ENCODE measurements at regions not wholly inside any gene's neighbourhood (a gene's known extent, or its start where the extent isn't known, plus 50 kb on each side); places are given as distances from the start of the nearest gene placed in this dataset.
"Not testable (repeated sequence)": the region's sequence is repeated elsewhere in the genome, so short reads cannot be mapped to it uniquely, and the experiment has no call there.

DNA sequence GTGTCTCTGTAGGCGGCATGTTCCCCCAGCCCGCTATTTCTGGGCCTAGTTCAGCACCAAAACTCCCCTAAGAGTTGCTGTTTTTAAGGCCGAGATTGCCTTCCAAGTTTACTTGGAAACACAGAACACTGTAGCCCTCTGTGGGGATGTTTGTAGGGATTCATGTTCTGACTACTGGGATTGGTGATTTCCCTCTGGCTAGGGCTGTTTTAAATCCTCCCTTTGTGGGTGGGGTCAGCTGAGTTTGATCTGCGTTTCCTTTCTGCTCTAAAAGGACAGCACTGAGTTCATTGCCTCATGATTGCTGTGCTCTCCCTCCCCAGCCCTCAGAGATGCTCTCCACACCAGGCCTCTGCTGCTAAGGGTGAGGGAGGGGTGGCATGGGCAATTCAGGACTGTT, 640.6 kb upstream of the DPPA4 start:
- Histone ChIP-seq H3K4me3 (ENCODE audit: control insufficient read depth in 1 of 7, extremely low read depth in 1 of 7, insufficient read depth in 4 of 7, low read depth in 2 of 7, low read length in 6 of 7) (no peak overlapping the region), H3K4me1 (ENCODE audit: control extremely low read depth in 1 of 4, control insufficient read depth in 4 of 4, insufficient read depth in 4 of 4, low read length in 3 of 4) (no peaks in the 10 kb centered on the region), H3K27ac (ENCODE audit: insufficient read depth in 1 of 2, low read depth in 1 of 2, low read length in 2 of 2, poor library complexity in 1 of 2, severe bottlenecking in 2 of 2) (no peak overlapping the region), H3K36me3 (ENCODE audit: control insufficient read depth in 4 of 4, insufficient read depth in 4 of 4, low read length in 3 of 4) (no peaks in the 10 kb centered on the region), H3K27me3 (replicated peaks in 2 of 5; ENCODE audit: control insufficient read depth in 4 of 5, insufficient read depth in 5 of 5, low read length in 4 of 5) (no peaks in the 10 kb centered on the region), H3K9me3 (ENCODE audit: control extremely low read depth in 1 of 5, control insufficient read depth in 4 of 5, insufficient read depth in 2 of 5, low read depth in 1 of 5, low read length in 4 of 5) (no peaks in the 10 kb centered on the region)
- CTCF ChIA-PET = no interaction called here
- 87% methylated on average over 4 of the region's 4 CpGs for WGBS (ENCODE audit: insufficient coverage)
- DNase-seq = no peak
- POLR2A ChIA-PET = no interaction called here

DNA sequence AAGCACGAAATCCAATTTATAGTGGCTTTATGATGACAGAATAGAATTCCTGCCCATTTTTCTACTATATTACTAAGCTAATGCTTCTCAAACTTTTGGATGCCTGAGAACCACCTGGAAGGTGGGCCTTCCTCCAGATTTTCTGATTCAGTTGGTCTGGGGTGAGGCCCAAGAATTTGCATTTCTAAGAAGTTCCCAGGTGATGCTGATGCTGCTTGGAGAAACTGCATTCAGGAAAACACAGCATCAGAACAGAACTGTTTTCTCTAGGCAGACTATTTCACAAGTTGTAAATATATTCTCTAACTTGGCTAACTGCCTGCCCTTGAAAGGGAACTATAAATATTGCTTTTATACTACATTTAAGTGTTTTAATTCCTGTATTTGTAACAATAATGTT, 644.9 kb upstream of the DPPA4 start:
- WGBS (ENCODE audit: insufficient coverage) = no CpG with 5 or more reads among the region's 1 CpG
- no peak overlapping the region for H3K27ac ChIP-seq (ENCODE audit: insufficient read depth in 1 of 2, low read depth in 1 of 2, low read length in 2 of 2, poor library complexity in 1 of 2, severe bottlenecking in 2 of 2)
- no peak overlapping the region for H3K4me3 ChIP-seq (ENCODE audit: control insufficient read depth in 1 of 7, extremely low read depth in 1 of 7, insufficient read depth in 4 of 7, low read depth in 2 of 7, low read length in 6 of 7)
- ChIA-PET POLR2A (no interaction called here), CTCF (no interaction called here)
- no peaks in the 10 kb centered on the region for H3K36me3 ChIP-seq (ENCODE audit: control insufficient read depth in 4 of 4, insufficient read depth in 4 of 4, low read length in 3 of 4)
- no peak for DNase-seq
- H3K9me3 ChIP-seq (ENCODE audit: control extremely low read depth in 1 of 5, control insufficient read depth in 4 of 5, insufficient read depth in 2 of 5, low read depth in 1 of 5, low read length in 4 of 5) = no peaks in the 10 kb centered on the region
- no peaks in the 10 kb centered on the region for H3K27me3 ChIP-seq (replicated peaks in 2 of 5; ENCODE audit: control insufficient read depth in 4 of 5, insufficient read depth in 5 of 5, low read length in 4 of 5)
- H3K4me1 ChIP-seq (ENCODE audit: control extremely low read depth in 1 of 4, control insufficient read depth in 4 of 4, insufficient read depth in 4 of 4, low read length in 3 of 4) = no peaks in the 10 kb centered on the region

DNA sequence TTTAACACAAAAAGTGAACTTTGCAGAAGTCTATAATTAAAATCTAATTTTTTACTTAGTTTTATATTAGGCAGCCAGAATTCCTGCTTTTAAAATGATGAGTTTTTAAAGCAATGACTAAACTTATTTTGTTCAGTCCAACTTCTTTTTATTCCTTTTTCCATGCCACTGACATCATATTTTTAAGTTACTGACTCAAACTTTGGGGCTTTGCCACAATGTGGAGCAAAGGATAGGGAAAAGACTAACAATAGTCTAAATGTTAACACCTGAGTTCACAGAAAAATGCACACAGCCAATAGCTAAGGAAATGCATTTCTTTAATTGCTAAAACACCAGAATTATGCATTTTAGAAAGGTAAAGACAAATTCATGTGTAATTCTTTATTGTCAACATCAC, 647.6 kb upstream of the DPPA4 start:
- Histone ChIP-seq H3K27me3 (replicated peaks in 2 of 5; ENCODE audit: control insufficient read depth in 4 of 5, insufficient read depth in 5 of 5, low read length in 4 of 5) (no peaks in the 10 kb centered on the region), H3K36me3 (ENCODE audit: control insufficient read depth in 4 of 4, insufficient read depth in 4 of 4, low read length in 3 of 4) (no peaks in the 10 kb centered on the region), H3K4me1 (ENCODE audit: control extremely low read depth in 1 of 4, control insufficient read depth in 4 of 4, insufficient read depth in 4 of 4, low read length in 3 of 4) (no peaks in the 10 kb centered on the region), H3K4me3 (ENCODE audit: control insufficient read depth in 1 of 7, extremely low read depth in 1 of 7, insufficient read depth in 4 of 7, low read depth in 2 of 7, low read length in 6 of 7) (no peak overlapping the region), H3K27ac (ENCODE audit: insufficient read depth in 1 of 2, low read depth in 1 of 2, low read length in 2 of 2, poor library complexity in 1 of 2, severe bottlenecking in 2 of 2) (no peak overlapping the region), H3K9me3 (ENCODE audit: control extremely low read depth in 1 of 5, control insufficient read depth in 4 of 5, insufficient read depth in 2 of 5, low read depth in 1 of 5, low read length in 4 of 5) (no peaks in the 10 kb centered on the region)
- DNase-seq = no peak
- POLR2A ChIA-PET = no interaction called here
- CTCF ChIA-PET = no interaction called here

DNA sequence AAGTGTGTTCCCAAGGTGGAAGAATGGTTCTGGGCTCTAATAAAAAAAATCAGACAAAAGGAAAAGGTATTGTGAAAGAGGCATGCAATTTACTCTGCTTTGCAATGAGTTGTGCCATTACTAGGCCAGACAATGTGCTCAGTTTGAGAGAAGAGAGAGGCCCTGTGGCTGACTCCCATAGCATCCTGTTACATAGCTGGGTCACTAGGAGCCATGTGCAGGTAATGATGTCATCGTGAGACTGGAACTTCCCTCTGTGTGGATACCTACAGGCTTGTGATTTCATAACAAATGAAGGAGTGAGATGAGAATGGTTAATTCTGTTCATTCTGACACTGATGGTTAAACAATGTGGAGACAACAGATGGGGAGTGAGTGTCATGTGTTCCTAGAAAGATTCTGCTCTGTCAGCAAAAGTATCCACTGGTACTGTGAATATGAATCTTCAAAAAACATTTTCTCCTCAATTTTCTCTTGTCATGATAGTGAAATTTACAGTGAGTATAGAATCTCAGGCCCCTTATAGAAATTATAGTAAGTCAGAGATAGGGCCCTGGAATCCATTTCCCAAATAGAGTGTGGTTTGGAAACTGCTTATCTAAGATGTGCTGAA, 648.7 kb upstream of the DPPA4 start:
- ChIA-PET POLR2A (no interaction called here), CTCF (interaction anchor here (0.6 kb wide), 1 partner anchor 9 kb away, joined by 3 read pairs; no protein-coding TSS in a partner anchor)
- 100% methylated on average over 1 of the region's 1 CpG for WGBS (ENCODE audit: insufficient coverage)
- Histone ChIP-seq H3K4me3 (ENCODE audit: control insufficient read depth in 1 of 7, extremely low read depth in 1 of 7, insufficient read depth in 4 of 7, low read depth in 2 of 7, low read length in 6 of 7) (no peak overlapping the region), H3K27ac (ENCODE audit: insufficient read depth in 1 of 2, low read depth in 1 of 2, low read length in 2 of 2, poor library complexity in 1 of 2, severe bottlenecking in 2 of 2) (no peak overlapping the region), H3K4me1 (ENCODE audit: control extremely low read depth in 1 of 4, control insufficient read depth in 4 of 4, insufficient read depth in 4 of 4, low read length in 3 of 4) (no peaks in the 10 kb centered on the region), H3K27me3 (replicated peaks in 2 of 5; ENCODE audit: control insufficient read depth in 4 of 5, insufficient read depth in 5 of 5, low read length in 4 of 5) (no peaks in the 10 kb centered on the region), H3K9me3 (ENCODE audit: control extremely low read depth in 1 of 5, control insufficient read depth in 4 of 5, insufficient read depth in 2 of 5, low read depth in 1 of 5, low read length in 4 of 5) (no peaks in the 10 kb centered on the region), H3K36me3 (ENCODE audit: control insufficient read depth in 4 of 4, insufficient read depth in 4 of 4, low read length in 3 of 4) (no peaks in the 10 kb centered on the region)
- DNase-seq = no peak

DNA sequence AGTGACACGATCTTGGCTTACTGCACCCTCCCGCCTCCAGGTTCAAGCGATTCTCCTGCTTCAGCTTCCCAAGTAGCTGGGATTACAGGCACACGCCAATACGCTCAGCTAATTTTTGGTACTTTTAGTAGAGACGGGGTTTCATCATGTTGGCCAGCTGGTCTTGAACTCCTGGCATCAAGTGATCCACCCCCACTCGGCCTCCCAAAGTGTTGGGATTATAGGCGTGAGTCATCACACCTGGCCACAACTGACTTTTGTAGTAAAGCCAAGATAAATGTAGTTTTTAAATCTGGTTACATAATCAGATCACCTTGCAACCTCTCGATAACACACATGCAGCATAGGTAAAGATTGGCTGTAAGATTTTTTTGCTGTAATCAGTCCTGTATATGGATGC, 657.5 kb upstream of the DPPA4 start:
- H3K9me3 ChIP-seq (ENCODE audit: control extremely low read depth in 1 of 5, control insufficient read depth in 4 of 5, insufficient read depth in 2 of 5, low read depth in 1 of 5, low read length in 4 of 5) = no peaks in the 10 kb centered on the region

DNA sequence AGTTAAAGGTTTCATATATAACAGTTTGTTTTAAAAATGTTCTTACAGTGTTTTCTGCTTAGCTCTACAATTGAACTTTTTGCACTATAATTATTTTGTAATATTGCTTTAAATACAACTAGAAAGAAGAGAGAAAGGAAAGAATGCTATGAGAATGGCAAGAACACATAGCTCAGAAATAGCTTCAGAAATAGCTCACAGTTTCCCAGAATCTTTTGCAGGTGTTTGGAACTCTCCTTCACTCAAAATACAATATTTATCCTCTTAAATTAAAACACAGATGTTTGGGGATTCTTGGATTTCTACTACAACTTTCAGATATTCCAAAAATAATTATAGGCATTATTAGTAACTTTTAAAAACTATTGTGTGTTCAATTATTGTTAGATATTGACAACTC, 658.0 kb upstream of the DPPA4 start:
- ChIA-PET CTCF (interaction anchor here (0.7 kb wide), 1 partner anchor 9 kb away, joined by 3 read pairs; no protein-coding TSS in a partner anchor), POLR2A (no interaction called here)
- DNase-seq = no peak
- H3K9me3 ChIP-seq (ENCODE audit: control extremely low read depth in 1 of 5, control insufficient read depth in 4 of 5, insufficient read depth in 2 of 5, low read depth in 1 of 5, low read length in 4 of 5) = no peaks in the 10 kb centered on the region
- H3K27ac ChIP-seq (ENCODE audit: insufficient read depth in 1 of 2, low read depth in 1 of 2, low read length in 2 of 2, poor library complexity in 1 of 2, severe bottlenecking in 2 of 2) = no peak overlapping the region
- H3K36me3 ChIP-seq (ENCODE audit: control insufficient read depth in 4 of 4, insufficient read depth in 4 of 4, low read length in 3 of 4) = no peaks in the 10 kb centered on the region
- H3K4me3 ChIP-seq (ENCODE audit: control insufficient read depth in 1 of 7, extremely low read depth in 1 of 7, insufficient read depth in 4 of 7, low read depth in 2 of 7, low read length in 6 of 7) = no peak overlapping the region
- H3K27me3 ChIP-seq (replicated peaks in 2 of 5; ENCODE audit: control insufficient read depth in 4 of 5, insufficient read depth in 5 of 5, low read length in 4 of 5) = no peaks in the 10 kb centered on the region
- no peaks in the 10 kb centered on the region for H3K4me1 ChIP-seq (ENCODE audit: control extremely low read depth in 1 of 4, control insufficient read depth in 4 of 4, insufficient read depth in 4 of 4, low read length in 3 of 4)

More for the DNA sequence above, 657.5 kb upstream of the DPPA4 start:
- no peaks in the 10 kb centered on the region for H3K36me3 ChIP-seq (ENCODE audit: control insufficient read depth in 4 of 4, insufficient read depth in 4 of 4, low read length in 3 of 4)
- POLR2A ChIA-PET = no interaction called here
- no peak overlapping the region for H3K4me3 ChIP-seq (ENCODE audit: control insufficient read depth in 1 of 7, extremely low read depth in 1 of 7, insufficient read depth in 4 of 7, low read depth in 2 of 7, low read length in 6 of 7)
- H3K27me3 ChIP-seq (replicated peaks in 2 of 5; ENCODE audit: control insufficient read depth in 4 of 5, insufficient read depth in 5 of 5, low read length in 4 of 5) = no peaks in the 10 kb centered on the region
- CTCF ChIA-PET = interaction anchor here (0.7 kb wide), 1 partner anchor 9 kb away, joined by 3 read pairs; no protein-coding TSS in a partner anchor
- WGBS (ENCODE audit: insufficient coverage) = 97% methylated on average over 8 of the region's 9 CpGs
- no peak overlapping the region for H3K27ac ChIP-seq (ENCODE audit: insufficient read depth in 1 of 2, low read depth in 1 of 2, low read length in 2 of 2, poor library complexity in 1 of 2, severe bottlenecking in 2 of 2)
- no peak for DNase-seq
- no peaks in the 10 kb centered on the region for H3K4me1 ChIP-seq (ENCODE audit: control extremely low read depth in 1 of 4, control insufficient read depth in 4 of 4, insufficient read depth in 4 of 4, low read length in 3 of 4)

DNA sequence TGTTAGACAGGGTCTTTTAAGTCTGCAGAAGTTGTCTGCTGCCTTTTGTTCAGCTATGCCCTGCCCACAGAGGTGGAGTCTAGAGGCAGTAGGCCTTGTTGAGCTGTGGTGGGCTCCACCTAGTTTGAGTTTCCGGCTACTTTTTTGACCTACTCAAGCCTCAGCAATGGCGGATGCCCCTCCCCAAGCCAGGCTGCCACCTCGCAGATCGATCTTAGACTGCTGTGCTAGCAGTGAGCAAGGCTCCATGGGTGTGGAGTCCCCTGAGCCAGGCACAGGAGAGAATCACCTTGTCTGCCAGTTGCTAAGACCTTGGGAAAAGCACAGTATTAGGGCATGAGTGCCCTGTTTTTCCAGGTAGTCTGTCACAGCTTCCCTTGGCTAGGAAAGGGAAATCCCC, 664.6 kb upstream of the DPPA4 start:
- WGBS (ENCODE audit: insufficient coverage) = 100% methylated on average over 3 of the region's 4 CpGs
- H3K36me3 ChIP-seq (ENCODE audit: control insufficient read depth in 4 of 4, insufficient read depth in 4 of 4, low read length in 3 of 4); POLR2A ChIA-PET; H3K9me3 ChIP-seq (ENCODE audit: control extremely low read depth in 1 of 5, control insufficient read depth in 4 of 5, insufficient read depth in 2 of 5, low read depth in 1 of 5, low read length in 4 of 5); H3K4me3 ChIP-seq (ENCODE audit: control insufficient read depth in 1 of 7, extremely low read depth in 1 of 7, insufficient read depth in 4 of 7, low read depth in 2 of 7, low read length in 6 of 7); H3K27me3 ChIP-seq (replicated peaks in 2 of 5; ENCODE audit: control insufficient read depth in 4 of 5, insufficient read depth in 5 of 5, low read length in 4 of 5); DNase-seq; H3K4me1 ChIP-seq (ENCODE audit: control extremely low read depth in 1 of 4, control insufficient read depth in 4 of 4, insufficient read depth in 4 of 4, low read length in 3 of 4); H3K27ac ChIP-seq (ENCODE audit: insufficient read depth in 1 of 2, low read depth in 1 of 2, low read length in 2 of 2, poor library complexity in 1 of 2, severe bottlenecking in 2 of 2): not testable (repeated sequence)
- CTCF ChIA-PET = interaction anchor here (1.7 kb wide), 1 partner anchor 18 kb away, joined by 3 read pairs; no protein-coding TSS in a partner anchor

Data from common myeloid progenitor, CD34-positive (primary cell).